Mesenteric fat pad (tissue), 1 donor: ENCODE measurements at regions not wholly inside any gene's neighbourhood (a gene's known extent, or its start where the extent isn't known, plus 50 kb on each side); places are given as distances from the start of the nearest gene placed in this dataset.
"Not testable (repeated sequence)": the region's sequence is repeated elsewhere in the genome, so short reads cannot be mapped to it uniquely, and the experiment has no call there.

ENCODE experiments used
- DNase-seq: peaks from one replicate; pipeline ENCODE4 v3.0.0-alpha.2; 2020; ENCODE audit warnings: low spot score
- donor health status: DM: yes; HTN: yes; CAD: no.

- no peak for DNase-seq
Observed at GRCh38 chr1:9441451-9442133, 97.7 kb upstream of the SLC25A33 start.

GRCh38 chr1:9442278-9442846 lies 96.9 kb upstream of the SLC25A33 start:
- no peak for DNase-seq

GRCh38 chr1:9442986-9443385 lies 96.3 kb upstream of the SLC25A33 start:
- no peak for DNase-seq

GRCh38 chr1:9443913-9444445 lies 95.3 kb upstream of the SLC25A33 start:
- no peak for DNase-seq

- no peak for DNase-seq
Observed at GRCh38 chr1:9444532-9444931, 94.7 kb upstream of the SLC25A33 start.

- not testable (repeated sequence) for DNase-seq
Observed at GRCh38 chr1:9445081-9445480, 94.2 kb upstream of the SLC25A33 start.

- no peak for DNase-seq
Observed at GRCh38 chr1:9447215-9447960, 91.9 kb upstream of the SLC25A33 start.

GRCh38 chr1:9448132-9449109 lies 90.8 kb upstream of the SLC25A33 start:
- DNase-seq, result no peak

- DNase-seq, result no peak
Observed at GRCh38 chr1:9449110-9449627, 90.1 kb upstream of the SLC25A33 start.

- DNase-seq, result no peak
Observed at GRCh38 chr1:9449976-9450696, 89.1 kb upstream of the SLC25A33 start.

GRCh38 chr1:9451081-9451480 lies 88.2 kb upstream of the SLC25A33 start:
- no peak for DNase-seq

GRCh38 chr1:9452516-9453140 lies 86.6 kb upstream of the SLC25A33 start:
- DNase-seq, result no peak

- no peak for DNase-seq
Observed at GRCh38 chr1:9453375-9453774, 85.9 kb upstream of the SLC25A33 start.

- DNase-seq, result no peak
Observed at GRCh38 chr1:9453779-9454418, 85.4 kb upstream of the SLC25A33 start.

GRCh38 chr1:9454494-9455066 lies 84.7 kb upstream of the SLC25A33 start:
- no peak for DNase-seq

- DNase-seq, result no peak
Observed at GRCh38 chr1:9455487-9456234, 83.6 kb upstream of the SLC25A33 start.

- no peak for DNase-seq
Observed at GRCh38 chr1:9456833-9457232, 82.4 kb upstream of the SLC25A33 start.

- DNase-seq, result no peak
Observed at GRCh38 chr1:9459816-9460407, 79.4 kb upstream of the SLC25A33 start.
